ENCODE measurements at regions not wholly inside any gene's neighbourhood (a gene's known extent, or its start where the extent isn't known, plus 50 kb on each side); places are given as distances from the start of the nearest gene placed in this dataset.
"Not testable (repeated sequence)": the region's sequence is repeated elsewhere in the genome, so short reads cannot be mapped to it uniquely, and the experiment has no call there.

DNA sequence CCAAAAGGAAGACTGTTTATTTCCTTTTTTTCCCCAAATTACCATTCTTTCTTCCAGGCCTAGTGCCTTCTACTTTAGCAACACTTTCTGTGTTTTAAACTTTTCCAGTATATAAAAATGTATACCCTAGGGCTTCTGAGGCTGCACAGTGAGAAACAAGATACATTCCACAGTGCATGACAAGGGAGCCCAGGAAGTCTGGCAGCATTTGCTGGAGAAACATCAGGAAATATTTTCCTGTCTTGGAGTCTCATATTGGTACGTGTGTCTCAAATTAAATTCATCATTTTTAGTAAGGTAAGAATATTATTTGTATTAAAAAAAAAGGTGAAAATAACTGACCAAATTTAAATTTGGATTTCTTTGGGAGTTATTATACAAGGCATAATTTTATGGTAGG, 662.6 kb downstream of the RFPL4B start:
- peak; percentile 36 for DNase-seq

- DNase-seq = no peak
These were observed 663.3 kb downstream of the RFPL4B start for GRCh38 chr6:113010196-113010989.

DNA sequence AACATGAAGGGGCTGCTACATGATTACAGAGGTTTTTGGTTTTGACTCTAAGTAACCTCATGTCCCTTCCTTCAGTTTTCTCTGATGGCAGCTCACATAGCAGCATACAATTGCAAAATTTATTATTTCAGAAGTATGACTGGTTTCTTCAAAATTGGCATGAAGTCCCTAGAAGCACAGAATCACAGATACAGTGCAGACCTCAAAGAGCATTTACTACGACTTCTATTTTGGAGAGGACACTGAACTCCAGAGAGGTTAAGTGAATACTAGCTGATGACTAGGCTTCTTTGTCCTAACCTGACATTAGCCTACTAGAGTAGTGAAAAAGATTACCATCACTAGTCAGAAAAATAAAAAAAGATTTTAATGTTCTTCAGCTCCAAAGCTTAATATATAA, 664.3 kb downstream of the RFPL4B start:
- no peak for DNase-seq

GRCh38 chr6:113011801-113012200, 664.7 kb downstream of the RFPL4B start:
- no peak for DNase-seq

GRCh38 chr6:113015249-113015648, 668.1 kb downstream of the RFPL4B start:
- peak; percentile 61 for DNase-seq

GRCh38 chr6:113017353-113017752, 670.2 kb downstream of the RFPL4B start:
- DNase-seq = no peak

DNA sequence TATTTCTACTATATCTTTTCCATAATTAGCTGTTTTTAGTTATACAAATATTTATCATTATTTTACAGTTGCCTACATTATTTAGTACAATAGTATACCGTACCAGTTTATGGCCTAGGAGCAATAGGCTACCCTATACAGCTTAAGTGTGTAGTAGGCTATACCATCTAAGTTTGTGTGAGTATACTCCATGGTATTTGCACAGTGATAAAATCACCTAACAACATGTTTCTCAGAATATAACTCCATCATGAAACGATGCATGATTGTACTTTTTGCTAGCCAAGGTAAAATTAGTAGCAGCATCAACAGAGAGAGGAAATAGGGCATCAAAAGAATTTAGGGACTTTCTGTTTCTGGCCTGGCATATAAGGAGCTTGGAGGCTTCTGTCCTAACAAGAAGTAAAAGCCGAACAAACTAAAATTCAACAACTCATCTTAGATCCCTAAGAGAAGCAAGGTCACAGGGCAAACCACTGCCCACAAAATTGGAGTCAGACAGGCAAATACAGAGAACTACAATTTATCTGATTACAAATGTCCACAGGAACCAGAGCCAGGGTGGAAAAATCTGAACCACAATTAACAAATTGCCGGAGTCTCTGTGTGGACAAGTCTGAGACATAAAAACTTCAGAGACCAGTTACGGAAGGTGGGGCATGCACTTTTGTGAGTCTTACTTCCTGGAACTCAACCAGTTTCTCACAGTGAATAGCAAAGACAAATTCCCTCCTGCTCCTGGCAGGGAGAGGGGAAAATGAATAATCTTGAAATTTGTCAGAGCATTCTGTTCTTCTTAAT, 671.4 kb downstream of the RFPL4B start:
- peak; percentile 70 for DNase-seq

- no peak for DNase-seq
These were observed 672.0 kb downstream of the RFPL4B start for GRCh38 chr6:113019176-113019575.

GRCh38 chr6:113027780-113028179, 680.6 kb downstream of the RFPL4B start:
- no peak for DNase-seq

- not testable (repeated sequence) for DNase-seq
These were observed 682.0 kb downstream of the RFPL4B start for GRCh38 chr6:113029161-113029560.

GRCh38 chr6:113031591-113032238, 684.6 kb downstream of the RFPL4B start:
- no peak for DNase-seq

- no peak for DNase-seq
These were observed 691.9 kb downstream of the RFPL4B start for GRCh38 chr6:113039005-113039404.

DNA sequence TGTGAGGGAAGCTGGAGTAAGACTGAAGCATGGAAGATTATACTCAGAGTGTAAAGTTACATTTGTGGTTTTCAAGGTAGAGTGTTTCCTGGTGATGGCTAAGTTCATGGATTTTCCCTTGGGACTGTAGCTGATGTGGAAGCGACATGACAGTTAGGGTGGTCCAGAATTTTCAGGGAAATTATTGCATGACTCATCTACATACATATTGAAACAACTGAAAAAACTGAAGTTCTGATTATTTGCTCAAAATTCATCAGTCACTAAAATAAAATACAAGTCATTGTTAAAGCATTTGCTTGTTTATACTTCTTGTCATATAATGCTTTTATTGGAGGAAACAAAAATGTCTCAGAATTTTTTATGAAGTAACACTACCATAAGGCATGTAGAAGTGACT, 700.0 kb downstream of the RFPL4B start:
- no peak for DNase-seq

GRCh38 chr6:113047932-113048331, 700.8 kb downstream of the RFPL4B start:
- DNase-seq = no peak

GRCh38 chr6:113048741-113049140, 701.6 kb downstream of the RFPL4B start:
- no peak for DNase-seq

DNA sequence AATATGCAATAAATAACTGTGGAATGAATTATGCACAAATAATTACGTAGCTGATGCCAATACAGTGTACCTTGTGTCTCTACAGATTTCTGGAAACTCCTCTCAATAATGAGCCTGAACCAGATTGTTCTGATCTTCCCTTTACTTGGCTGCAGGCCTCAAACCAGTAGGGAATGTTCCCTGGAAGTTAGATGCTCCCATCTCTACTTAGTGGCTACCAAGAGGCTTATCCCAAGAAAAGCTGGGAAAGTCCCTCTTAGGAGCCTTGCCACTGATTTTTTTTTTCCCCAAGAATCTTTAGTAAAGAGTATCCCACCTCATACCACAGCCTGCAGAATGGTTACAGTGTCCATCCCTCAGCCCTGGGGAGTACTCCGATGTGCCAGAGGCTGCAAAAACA, 702.1 kb downstream of the RFPL4B start:
- DNase-seq = no peak

GRCh38 chr6:113050010-113050858, 703.1 kb downstream of the RFPL4B start:
- DNase-seq = no peak

DNA sequence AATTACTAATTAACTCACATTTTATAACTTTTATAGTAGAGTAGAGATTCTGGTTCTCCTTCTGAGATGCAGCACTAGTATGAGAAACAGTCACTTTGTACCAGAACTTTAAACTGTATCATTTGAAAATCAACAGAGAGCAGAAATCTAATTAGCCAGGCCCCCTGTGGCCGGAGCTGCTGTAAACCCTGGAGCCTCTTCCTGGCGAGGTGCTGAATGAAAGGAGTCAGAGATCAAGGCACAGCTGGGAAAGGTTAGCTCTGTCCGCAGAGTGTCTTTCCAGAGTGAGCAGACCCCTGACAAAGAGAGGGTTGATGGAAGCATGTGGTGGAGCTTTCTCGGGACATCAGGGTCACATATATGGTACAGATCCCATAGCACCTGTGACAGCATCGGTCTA, 703.8 kb downstream of the RFPL4B start:
- DNase-seq = no peak

DNA sequence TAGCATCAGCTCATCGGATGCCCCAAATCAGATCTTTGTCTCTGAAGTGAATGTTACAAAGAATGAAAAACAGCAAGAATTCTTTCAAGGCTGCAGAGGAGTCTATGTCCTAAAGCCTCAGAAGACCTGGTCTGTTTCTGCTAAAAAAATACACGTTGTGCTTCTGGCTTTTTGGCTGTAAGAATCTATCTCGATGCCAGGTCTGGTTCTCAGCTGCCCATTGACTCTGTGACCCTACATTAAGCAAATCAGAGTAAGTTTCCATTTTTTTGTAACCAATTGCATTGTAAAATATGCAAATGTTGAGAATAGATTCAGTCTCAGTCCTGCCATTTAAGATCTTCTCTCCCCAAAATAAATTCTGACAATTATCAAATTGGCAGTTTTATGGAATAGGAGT, 705.4 kb downstream of the RFPL4B start:
- no peak for DNase-seq

GRCh38 chr6:113055061-113055460, 707.9 kb downstream of the RFPL4B start:
- no peak for DNase-seq

DNA sequence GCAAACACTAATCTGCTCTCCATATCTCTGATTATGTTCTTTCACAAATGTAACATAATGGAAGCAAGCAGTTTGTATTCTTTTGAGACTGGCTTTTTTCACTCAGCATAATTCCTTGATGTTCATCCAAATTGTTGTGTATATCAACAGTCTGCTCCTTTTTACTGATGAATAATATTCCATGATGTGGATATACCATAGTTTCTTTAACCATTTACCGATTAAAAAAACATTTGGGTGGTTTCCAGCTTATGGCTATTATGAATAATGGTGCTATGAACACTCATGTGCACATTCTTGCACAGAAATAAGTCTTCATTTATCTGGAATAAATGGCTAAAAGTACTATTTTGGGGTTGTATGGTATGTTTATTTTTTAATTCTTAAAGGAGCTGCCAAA, 708.9 kb downstream of the RFPL4B start:
- no peak for DNase-seq

- no peak for DNase-seq
These were observed 710.5 kb downstream of the RFPL4B start for GRCh38 chr6:113057567-113058053.

DNA sequence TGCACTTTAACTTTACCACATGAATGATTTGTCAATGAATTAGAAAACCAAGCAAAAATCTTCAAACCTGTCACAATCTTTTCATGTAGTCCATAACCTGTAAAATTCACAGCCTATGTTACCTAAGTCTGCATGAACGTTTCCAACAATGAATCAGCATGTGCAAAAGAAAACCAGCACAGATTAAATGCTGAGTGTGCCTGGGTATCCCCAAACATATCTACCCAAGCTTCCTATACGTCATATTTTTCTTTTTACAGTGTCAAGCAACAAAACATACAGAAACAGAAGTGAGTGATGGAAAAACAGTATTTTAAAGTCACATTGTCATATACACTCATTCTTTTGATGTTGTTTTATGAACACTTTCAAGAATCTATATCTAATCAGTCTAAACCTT, 713.5 kb downstream of the RFPL4B start:
- DNase-seq = no peak
